ENCODE measurements at regions not wholly inside any gene's neighbourhood (a gene's known extent, or its start where the extent isn't known, plus 50 kb on each side); places are given as distances from the start of the nearest gene placed in this dataset.

- no peak for TF ChIP-seq CTCF (IDR thresholded peaks at IDR 0.05; ENCODE audit: low read depth, low read length)
- no peak for TF ChIP-seq POLR2A (IDR thresholded peaks at IDR 0.05; ENCODE audit: extremely low read depth, insufficient read length)
- TF ChIP-seq MAX (IDR thresholded peaks at IDR 0.05; ENCODE audit: low read depth, low read length), result no peak
Observed at GRCh38 chr10:121127151-121127906, 276.2 kb downstream of the WDR11 start.
